Fibroblast of skin of scalp (primary cell): ENCODE measurements at regions not wholly inside any gene's neighbourhood (a gene's known extent, or its start where the extent isn't known, plus 50 kb on each side); places are given as distances from the start of the nearest gene placed in this dataset.

ENCODE experiments used
- DNase-seq: peaks from one replicate; pipeline ENCODE4 v3.0.0-alpha.2; 2013

- no peak for DNase-seq
Measured at GRCh38 chr20:58011947-58012610, 216.4 kb downstream of the ANKRD60 start.

GRCh38 chr20:58011106-58011946 is 217.1 kb downstream of the ANKRD60 start:
- DNase-seq, result no peak

- no peak for DNase-seq
Measured at GRCh38 chr20:58010666-58011065, 217.8 kb downstream of the ANKRD60 start.

- no peak for DNase-seq
Measured at GRCh38 chr20:58010186-58010585, 218.3 kb downstream of the ANKRD60 start.

GRCh38 chr20:58008866-58009265 is 219.6 kb downstream of the ANKRD60 start:
- DNase-seq, result no peak

- no peak for DNase-seq
Measured at GRCh38 chr20:58008413-58008812, 220.0 kb downstream of the ANKRD60 start.

- DNase-seq, result no peak
Measured at GRCh38 chr20:58007947-58008346, 220.5 kb downstream of the ANKRD60 start.

- no peak for DNase-seq
Measured at GRCh38 chr20:58006346-58007316, 221.8 kb downstream of the ANKRD60 start.

- no peak for DNase-seq
Measured at GRCh38 chr20:58005581-58006345, 222.7 kb downstream of the ANKRD60 start.

GRCh38 chr20:58004900-58005299 is 223.6 kb downstream of the ANKRD60 start:
- no peak for DNase-seq

- no peak for DNase-seq
Measured at GRCh38 chr20:58004146-58004545, 224.3 kb downstream of the ANKRD60 start.

GRCh38 chr20:58003525-58003924 is 224.9 kb downstream of the ANKRD60 start:
- no peak for DNase-seq

GRCh38 chr20:58002901-58003300 is 225.6 kb downstream of the ANKRD60 start:
- no peak for DNase-seq

GRCh38 chr20:58001946-58002345 is 226.5 kb downstream of the ANKRD60 start:
- DNase-seq, result no peak

- peak; percentile 40 for DNase-seq
Measured at GRCh38 chr20:58001381-58001780, 227.1 kb downstream of the ANKRD60 start.

- DNase-seq, result no peak
Measured at GRCh38 chr20:58000861-58001260, 227.6 kb downstream of the ANKRD60 start.

- DNase-seq, result no peak
Measured at GRCh38 chr20:57999465-58000111, 228.9 kb downstream of the ANKRD60 start.

GRCh38 chr20:57998981-57999464 is 229.4 kb downstream of the ANKRD60 start:
- DNase-seq, result no peak

GRCh38 chr20:57998276-57998675 is 230.2 kb downstream of the ANKRD60 start:
- no peak for DNase-seq

GRCh38 chr20:57996936-57997890 is 231.2 kb downstream of the ANKRD60 start:
- DNase-seq, result peak; percentile 67
